GM18873 (cell line): ENCODE measurements at regions not wholly inside any gene's neighbourhood (a gene's known extent, or its start where the extent isn't known, plus 50 kb on each side); places are given as distances from the start of the nearest gene placed in this dataset.
"Not testable (repeated sequence)": the region's sequence is repeated elsewhere in the genome, so short reads cannot be mapped to it uniquely, and the experiment has no call there.

Source experiments
- ATAC-seq: cut with Tn5 transposase; IDR thresholded peaks from one replicate; pipeline ENCODE4 v1.9.1; 2021; ENCODE audit warnings: mild to moderate bottlenecking, moderate library complexity, moderate number of reproducible peaks; ENCODE audit not compliant: unreplicated experiment, low FRiP score

GRCh38 chr12:65720136-65721130 lies 103.8 kb upstream of the HMGA2 start:
- ATAC-seq = no peak

GRCh38 chr12:65721541-65722190 lies 102.6 kb upstream of the HMGA2 start:
- ATAC-seq = no peak

- no peak for ATAC-seq
Observed at GRCh38 chr12:65725376-65725775, 98.9 kb upstream of the HMGA2 start.

- ATAC-seq = no peak
Observed at GRCh38 chr12:65728455-65728847, 95.8 kb upstream of the HMGA2 start.

GRCh38 chr12:65728848-65729793 lies 95.2 kb upstream of the HMGA2 start:
- no peak for ATAC-seq

- ATAC-seq = no peak
Observed at GRCh38 chr12:65731771-65732170, 92.5 kb upstream of the HMGA2 start.

- ATAC-seq = not testable (repeated sequence)
Observed at GRCh38 chr12:65733643-65734042, 90.6 kb upstream of the HMGA2 start.

GRCh38 chr12:65734226-65734625 lies 90.1 kb upstream of the HMGA2 start:
- no peak for ATAC-seq

GRCh38 chr12:65739606-65740005 lies 84.7 kb upstream of the HMGA2 start:
- no peak for ATAC-seq

- no peak for ATAC-seq
Observed at GRCh38 chr12:65740506-65740872, 83.8 kb upstream of the HMGA2 start.

- ATAC-seq = no peak
Observed at GRCh38 chr12:65740873-65741600, 83.2 kb upstream of the HMGA2 start.

GRCh38 chr12:65741656-65742017 lies 82.6 kb upstream of the HMGA2 start:
- no peak for ATAC-seq

GRCh38 chr12:65742018-65743010 lies 82.0 kb upstream of the HMGA2 start:
- ATAC-seq = no peak

GRCh38 chr12:65744236-65744840 lies 79.9 kb upstream of the HMGA2 start:
- ATAC-seq = not testable (repeated sequence)

- ATAC-seq = no peak
Observed at GRCh38 chr12:65747338-65747737, 76.9 kb upstream of the HMGA2 start.

- ATAC-seq = no peak
Observed at GRCh38 chr12:65748332-65748731, 76.0 kb upstream of the HMGA2 start.

GRCh38 chr12:65754290-65754689 lies 70.0 kb upstream of the HMGA2 start:
- no peak for ATAC-seq
